ENCODE measurements at regions not wholly inside any gene's neighbourhood (a gene's known extent, or its start where the extent isn't known, plus 50 kb on each side); places are given as distances from the start of the nearest gene placed in this dataset.

GRCh38 chr1:79478160-79478559 lies 471.6 kb upstream of the ADGRL4 start:
- DNase-seq (ENCODE audit: low spot score): no peak
- in situ Hi-C loops (cut with MboI; ENCODE audit: low sequenced_read_pairs, unreplicated experiment): no loop called here
- no peak for TF ChIP-seq CTCF (IDR thresholded peaks at IDR 0.05; ENCODE audit: borderline replicate concordance, control extremely low read depth, extremely low read depth, insufficient read depth, missing control alignments)

- TF ChIP-seq CTCF (IDR thresholded peaks at IDR 0.05; ENCODE audit: borderline replicate concordance, control extremely low read depth, extremely low read depth, insufficient read depth, missing control alignments): no peak
- in situ Hi-C loops (cut with MboI; ENCODE audit: low sequenced_read_pairs, unreplicated experiment): no loop called here
- peak; percentile 44 for DNase-seq (ENCODE audit: low spot score)
Measured at GRCh38 chr1:79472067-79472656, 465.6 kb upstream of the ADGRL4 start.

GRCh38 chr1:79469139-79469538 lies 462.6 kb upstream of the ADGRL4 start:
- TF ChIP-seq CTCF (IDR thresholded peaks at IDR 0.05; ENCODE audit: borderline replicate concordance, control extremely low read depth, extremely low read depth, insufficient read depth, missing control alignments): no peak
- no peak for DNase-seq (ENCODE audit: low spot score)
- in situ Hi-C loops (cut with MboI; ENCODE audit: low sequenced_read_pairs, unreplicated experiment): no loop called here

GRCh38 chr1:79460773-79461436 lies 454.4 kb upstream of the ADGRL4 start:
- in situ Hi-C loops (cut with MboI; ENCODE audit: low sequenced_read_pairs, unreplicated experiment): no loop called here
- TF ChIP-seq CTCF (IDR thresholded peaks at IDR 0.05; ENCODE audit: borderline replicate concordance, control extremely low read depth, extremely low read depth, insufficient read depth, missing control alignments): no peak
- DNase-seq (ENCODE audit: low spot score): peak; percentile 67

GRCh38 chr1:79457562-79458224 lies 451.2 kb upstream of the ADGRL4 start:
- in situ Hi-C loops (cut with MboI; ENCODE audit: low sequenced_read_pairs, unreplicated experiment): no loop called here
- TF ChIP-seq CTCF (IDR thresholded peaks at IDR 0.05; ENCODE audit: borderline replicate concordance, control extremely low read depth, extremely low read depth, insufficient read depth, missing control alignments): no peak
- DNase-seq (ENCODE audit: low spot score): no peak

GRCh38 chr1:79448426-79448825 lies 441.9 kb upstream of the ADGRL4 start:
- no peak for TF ChIP-seq CTCF (IDR thresholded peaks at IDR 0.05; ENCODE audit: borderline replicate concordance, control extremely low read depth, extremely low read depth, insufficient read depth, missing control alignments)
- in situ Hi-C loops (cut with MboI; ENCODE audit: low sequenced_read_pairs, unreplicated experiment): no loop called here
- no peak for DNase-seq (ENCODE audit: low spot score)
